Activated T-cell treated with anti-CD3 and anti-CD28 coated beads, Interleukin-2, amount 50 U/mL, for 24 hours (primary cell): ENCODE measurements at regions not wholly inside any gene's neighbourhood (a gene's known extent, or its start where the extent isn't known, plus 50 kb on each side); places are given as distances from the start of the nearest gene placed in this dataset.

ENCODE experiments used
- DNase-seq: peaks from one replicate; pipeline ENCODE4 v3.0.0-alpha.2; 2020
- H3K27ac Mint-ChIP-seq: 2 replicates; pipeline ENCODE4 v1.8.0; 2020; ENCODE audit warnings: mild to moderate bottlenecking, mixed read lengths
- H3K27me3 Mint-ChIP-seq: 2 replicates; pipeline ENCODE4 v1.8.0; 2020; ENCODE audit warnings: mixed read lengths
- H3K36me3 Mint-ChIP-seq: 2 replicates; pipeline ENCODE4 v1.8.0; 2020; ENCODE audit warnings: low read depth, mixed read lengths
- H3K4me1 Mint-ChIP-seq: 2 replicates; pipeline ENCODE4 v1.8.0; 2020; ENCODE audit warnings: low read depth, mixed read lengths
- H3K4me3 Mint-ChIP-seq: 2 replicates; pipeline ENCODE4 v1.8.0; 2020; ENCODE audit warnings: mild to moderate bottlenecking, moderate library complexity, mixed read lengths
- H3K9me3 Mint-ChIP-seq: 2 replicates; pipeline ENCODE4 v1.8.0; 2020; ENCODE audit warnings: mixed read lengths

DNA sequence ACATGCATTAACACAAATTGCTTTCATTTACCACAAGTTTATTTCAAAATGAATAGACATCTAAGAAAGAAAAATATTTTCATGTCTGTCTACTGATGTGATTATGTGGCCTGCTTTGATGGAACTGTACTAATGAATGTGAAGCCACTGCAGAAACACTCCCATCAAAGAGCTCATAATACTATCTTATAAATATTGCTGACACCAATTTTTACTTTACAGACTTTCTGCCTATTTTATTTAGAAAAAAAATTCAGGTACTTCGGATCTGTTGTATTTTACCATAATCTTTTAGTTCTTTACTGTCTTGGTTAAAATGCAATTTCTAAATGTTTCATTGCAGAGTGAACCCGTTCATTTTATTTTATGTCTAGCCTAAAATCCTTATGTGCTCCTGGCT lies 281.9 kb downstream of the ICE1 start:
- no peak overlapping the region for H3K27ac Mint-ChIP-seq
- no peak overlapping the region for H3K4me3 Mint-ChIP-seq
- H3K4me1 Mint-ChIP-seq = no peaks in the 10 kb centered on the region
- DNase-seq = no peak
- H3K9me3 Mint-ChIP-seq = no peaks in the 10 kb centered on the region
- H3K27me3 Mint-ChIP-seq = peaks cover 16% of the 10 kb centered on the region
- no peaks in the 10 kb centered on the region for H3K36me3 Mint-ChIP-seq

DNA sequence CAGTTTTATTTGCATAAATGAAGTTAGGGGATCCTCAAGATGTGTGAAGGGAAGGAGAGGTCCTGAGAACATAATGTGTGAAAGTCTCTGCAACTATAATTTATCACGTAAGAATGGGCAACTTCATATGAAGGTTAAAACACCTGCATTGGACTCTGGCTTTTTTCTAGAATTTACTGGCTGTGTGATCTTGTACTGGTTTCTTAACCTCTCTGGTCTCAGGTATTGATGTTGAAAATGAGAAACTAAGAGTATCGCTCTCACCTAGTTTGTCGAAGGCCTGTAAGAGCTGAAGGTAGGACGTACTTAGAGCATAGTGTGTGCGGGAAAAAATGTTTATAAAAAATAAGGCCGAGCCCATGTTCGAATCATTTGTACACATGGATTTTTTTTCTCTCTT lies 280.5 kb downstream of the ICE1 start:
- DNase-seq = no peak
- Mint-ChIP-seq H3K27me3 (peaks cover 16% of the 10 kb centered on the region), H3K9me3 (no peaks in the 10 kb centered on the region)

DNA sequence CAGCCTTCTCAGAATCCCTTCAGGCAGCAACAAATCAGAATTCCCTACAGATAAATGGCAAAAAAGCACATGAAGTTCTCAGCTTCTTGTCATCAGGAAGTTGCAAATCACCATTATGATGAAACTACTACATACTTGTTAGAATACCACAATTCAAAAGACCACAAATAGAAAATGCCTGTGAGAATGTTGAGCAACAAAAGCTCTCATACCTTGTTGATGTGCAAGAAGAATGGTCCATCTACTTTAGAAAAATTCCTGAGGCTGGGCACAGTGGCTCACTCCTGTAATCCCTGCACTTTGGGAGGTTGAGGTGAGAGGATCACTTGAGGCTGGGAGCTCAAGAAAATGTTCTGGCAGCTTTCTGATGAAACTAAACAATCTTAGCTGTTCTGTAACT lies 278.1 kb downstream of the ICE1 start:
- Mint-ChIP-seq H3K27ac (no peak overlapping the region), H3K4me3 (no peak overlapping the region), H3K27me3 (peaks cover 14% of the 10 kb centered on the region), H3K4me1 (no peaks in the 10 kb centered on the region), H3K36me3 (no peaks in the 10 kb centered on the region), H3K9me3 (no peaks in the 10 kb centered on the region)
- DNase-seq = no peak

More for the DNA sequence above, 280.5 kb downstream of the ICE1 start:
- Mint-ChIP-seq H3K4me1 (no peaks in the 10 kb centered on the region), H3K36me3 (no peaks in the 10 kb centered on the region), H3K27ac (no peak overlapping the region), H3K4me3 (no peak overlapping the region)

DNA sequence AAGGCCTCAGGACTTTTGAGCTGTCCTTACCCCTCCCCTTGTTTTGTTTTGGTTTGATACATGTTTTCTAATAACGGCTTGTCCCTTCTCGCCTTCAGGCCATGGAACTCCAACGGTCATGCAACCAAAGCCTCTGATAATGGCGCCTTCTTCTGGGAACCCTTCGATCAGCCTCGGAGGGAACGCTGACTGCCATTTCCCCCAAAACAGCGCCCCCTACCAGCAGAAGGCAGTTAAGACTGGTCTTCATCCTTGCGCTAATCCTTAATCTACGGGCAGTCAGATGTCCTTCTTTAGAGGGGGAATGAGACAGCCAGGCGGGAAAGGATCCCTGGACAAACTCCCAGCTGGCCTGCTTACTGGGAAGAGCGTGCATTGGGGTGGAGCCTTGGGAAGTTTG lies 276.6 kb downstream of the ICE1 start:
- Mint-ChIP-seq H3K27me3 (peaks cover 12% of the 10 kb centered on the region), H3K9me3 (no peaks in the 10 kb centered on the region), H3K4me1 (no peaks in the 10 kb centered on the region), H3K27ac (no peak overlapping the region), H3K4me3 (no peak overlapping the region), H3K36me3 (no peaks in the 10 kb centered on the region)
- DNase-seq = no peak

DNA sequence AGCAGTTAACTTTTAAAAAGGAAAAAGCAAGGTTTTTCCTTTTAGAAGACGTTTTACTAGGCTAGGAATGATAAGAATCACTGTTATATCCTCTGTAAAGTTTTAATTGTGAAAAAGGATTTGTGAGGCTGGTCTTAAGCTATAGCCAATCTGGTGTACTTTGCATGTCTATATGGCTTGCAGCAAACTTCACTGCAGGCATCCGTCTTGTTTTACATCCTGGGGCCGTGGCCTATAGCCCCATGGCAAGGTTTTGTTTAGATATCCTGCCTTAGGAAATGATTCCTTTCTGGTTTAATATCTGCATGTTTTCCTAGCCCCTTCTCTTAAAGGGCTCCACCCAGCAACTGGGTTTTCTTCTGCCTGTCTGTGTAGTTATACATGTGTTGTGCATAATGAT lies 272.8 kb downstream of the ICE1 start:
- Mint-ChIP-seq H3K27ac (no peak overlapping the region), H3K36me3 (no peaks in the 10 kb centered on the region), H3K4me1 (no peaks in the 10 kb centered on the region), H3K27me3 (peaks cover 13% of the 10 kb centered on the region), H3K9me3 (no peaks in the 10 kb centered on the region), H3K4me3 (no peak overlapping the region)
- DNase-seq = no peak

DNA sequence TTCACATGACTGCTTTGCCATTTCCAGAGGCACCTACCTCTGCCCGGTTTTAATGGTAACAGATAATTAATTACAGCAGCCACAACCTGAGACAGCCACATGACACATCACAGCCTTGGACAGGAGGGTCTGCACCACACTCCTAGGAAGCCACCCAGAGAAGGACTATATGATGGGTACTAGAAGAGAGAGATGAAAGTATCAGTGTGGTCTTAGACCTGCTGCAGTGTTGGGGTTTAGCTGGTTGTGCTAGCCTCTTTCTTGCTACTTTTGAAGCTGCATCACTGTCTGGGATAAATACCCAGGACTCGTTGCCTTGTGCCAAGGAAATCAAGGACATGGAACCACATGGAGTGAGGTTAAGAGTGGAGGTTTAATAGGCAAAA lies 266.4 kb downstream of the ICE1 start:
- no peaks in the 10 kb centered on the region for H3K4me1 Mint-ChIP-seq
- H3K27ac Mint-ChIP-seq = no peak overlapping the region
- no peak overlapping the region for H3K4me3 Mint-ChIP-seq
- no peaks in the 10 kb centered on the region for H3K9me3 Mint-ChIP-seq
- peaks cover 20% of the 10 kb centered on the region for H3K27me3 Mint-ChIP-seq
- DNase-seq = no peak
- H3K36me3 Mint-ChIP-seq = no peaks in the 10 kb centered on the region

DNA sequence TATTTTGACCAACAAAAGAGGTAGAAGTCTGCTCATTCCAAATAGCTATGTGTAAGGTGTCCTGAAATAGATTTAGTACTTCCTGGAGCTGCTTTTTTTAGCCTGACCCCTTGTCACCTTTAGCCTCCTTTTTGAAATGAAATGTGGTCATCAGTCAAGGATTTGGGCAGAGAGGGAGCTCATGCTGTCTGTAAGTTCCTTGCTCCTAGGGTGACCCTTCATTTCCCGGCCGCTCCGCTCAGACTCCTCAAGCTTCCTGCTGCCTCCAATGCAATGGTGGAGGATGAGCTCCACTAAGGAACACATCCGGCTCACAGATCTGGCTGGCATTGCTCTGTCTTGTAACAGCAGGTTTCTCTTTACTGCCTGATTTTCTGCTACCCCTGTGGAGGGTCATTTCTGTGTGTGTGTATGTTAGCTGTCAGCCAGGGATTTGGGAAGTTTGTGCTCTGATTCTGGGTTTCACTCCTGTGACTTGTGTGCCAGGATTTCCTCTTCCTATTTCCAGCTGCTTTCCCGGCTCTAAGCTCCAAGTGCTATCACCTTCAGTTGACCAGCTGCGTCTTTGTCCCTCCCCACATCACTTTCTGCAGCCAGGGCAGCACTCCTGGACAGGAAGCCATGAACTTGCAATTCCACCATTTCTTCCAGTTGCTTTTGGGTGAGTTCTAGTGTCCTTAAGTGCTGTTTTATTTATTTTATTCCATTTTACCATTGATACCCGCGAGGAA lies 265.9 kb downstream of the ICE1 start:
- no peak for DNase-seq
- Mint-ChIP-seq H3K27me3 (peaks cover 20% of the 10 kb centered on the region), H3K9me3 (peaks cover 2% of the 10 kb centered on the region)

DNA sequence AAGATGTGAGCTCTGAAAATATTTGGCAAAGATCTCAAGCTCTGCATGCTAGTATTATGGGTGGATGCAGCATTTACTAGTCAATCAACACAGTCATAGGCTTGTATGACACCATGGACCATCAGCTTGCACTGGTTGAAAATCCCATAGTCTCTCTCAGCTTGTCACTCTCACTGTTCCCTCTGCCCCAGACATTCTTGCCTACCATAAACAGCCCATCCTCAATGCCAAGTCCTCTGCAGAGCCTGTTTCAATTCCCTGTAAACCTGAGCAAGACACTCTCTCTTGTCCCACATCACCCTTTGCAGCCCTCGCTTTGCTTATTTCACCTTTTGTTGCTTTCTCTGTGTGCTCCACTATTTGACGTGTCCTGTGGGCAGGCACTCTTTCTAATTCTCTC lies 264.6 kb downstream of the ICE1 start:
- H3K27ac Mint-ChIP-seq = no peak overlapping the region
- H3K9me3 Mint-ChIP-seq = peaks cover 6% of the 10 kb centered on the region
- no peaks in the 10 kb centered on the region for H3K36me3 Mint-ChIP-seq
- DNase-seq = no peak
- no peaks in the 10 kb centered on the region for H3K4me1 Mint-ChIP-seq
- H3K4me3 Mint-ChIP-seq = no peak overlapping the region
- H3K27me3 Mint-ChIP-seq = peaks cover 20% of the 10 kb centered on the region

More for the DNA sequence above, 265.9 kb downstream of the ICE1 start:
- no peak overlapping the region for H3K27ac Mint-ChIP-seq
- no peaks in the 10 kb centered on the region for H3K4me1 Mint-ChIP-seq
- no peak overlapping the region for H3K4me3 Mint-ChIP-seq
- H3K36me3 Mint-ChIP-seq = no peaks in the 10 kb centered on the region

DNA sequence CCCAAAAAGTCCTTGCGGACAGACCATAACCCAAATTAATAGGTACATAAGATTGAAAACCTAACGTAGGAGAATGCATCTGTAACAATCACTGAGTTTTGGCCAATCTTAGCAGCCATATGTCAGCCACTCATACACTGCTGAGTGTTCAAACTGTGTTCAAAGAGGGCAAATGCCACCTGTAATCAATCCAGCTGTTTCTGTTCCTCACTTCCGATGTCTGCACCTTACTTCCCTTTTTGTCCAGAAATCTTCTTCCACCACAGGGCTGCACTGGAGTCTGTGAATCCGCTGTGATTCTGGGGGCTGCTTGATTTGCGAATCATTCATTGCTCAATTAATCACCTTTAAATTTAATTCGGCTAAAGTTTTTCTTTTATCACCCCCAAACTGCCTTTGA lies 263.9 kb downstream of the ICE1 start:
- H3K9me3 Mint-ChIP-seq = peaks cover 6% of the 10 kb centered on the region
- H3K27me3 Mint-ChIP-seq = peaks cover 20% of the 10 kb centered on the region
- no peak overlapping the region for H3K27ac Mint-ChIP-seq
- H3K4me1 Mint-ChIP-seq = no peaks in the 10 kb centered on the region
- H3K36me3 Mint-ChIP-seq = no peaks in the 10 kb centered on the region
- H3K4me3 Mint-ChIP-seq = no peak overlapping the region
- no peak for DNase-seq

DNA sequence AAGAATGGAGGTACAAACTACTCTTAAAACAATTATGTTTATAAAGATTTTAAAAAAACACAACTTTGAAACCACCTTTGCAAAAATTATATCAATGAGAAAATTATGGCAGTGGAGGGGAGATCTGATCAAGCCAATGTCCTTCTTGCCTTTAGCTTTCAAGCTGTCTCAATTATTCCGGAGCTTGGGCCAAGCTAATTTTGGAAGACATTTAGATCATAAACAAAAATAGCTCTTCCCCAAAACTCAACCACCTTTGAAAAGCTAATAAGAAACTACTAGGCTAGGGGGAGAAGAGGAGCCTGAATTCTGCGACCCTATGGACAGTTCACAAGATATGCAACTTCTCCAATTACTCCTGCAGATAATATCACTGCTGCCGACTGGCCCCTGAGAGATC lies 263.3 kb downstream of the ICE1 start:
- no peaks in the 10 kb centered on the region for H3K36me3 Mint-ChIP-seq
- H3K27me3 Mint-ChIP-seq = peaks cover 20% of the 10 kb centered on the region
- H3K9me3 Mint-ChIP-seq = peaks cover 6% of the 10 kb centered on the region
- no peaks in the 10 kb centered on the region for H3K4me1 Mint-ChIP-seq
- H3K27ac Mint-ChIP-seq = no peak overlapping the region
- H3K4me3 Mint-ChIP-seq = no peak overlapping the region
- DNase-seq = no peak

DNA sequence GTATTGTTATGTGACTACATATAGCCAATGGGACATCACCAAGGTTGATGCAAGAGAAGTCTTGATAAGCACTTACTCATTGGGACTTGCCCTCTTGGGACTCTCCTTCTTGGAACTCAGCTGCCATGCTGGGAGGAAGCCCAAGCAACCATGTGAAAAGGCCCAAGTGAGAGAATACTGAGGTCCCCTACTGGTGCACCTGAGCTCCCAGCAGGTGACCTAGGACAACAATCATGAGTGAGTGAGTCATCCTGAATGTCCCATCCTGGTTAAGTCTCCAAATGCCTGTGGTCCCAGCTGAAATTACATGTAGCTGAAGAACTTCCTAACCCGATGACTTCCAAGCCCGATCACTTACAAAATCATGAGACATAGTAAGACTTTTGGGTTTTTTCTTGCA lies 260.7 kb downstream of the ICE1 start:
- no peak for DNase-seq
- Mint-ChIP-seq H3K4me1 (no peaks in the 10 kb centered on the region), H3K27me3 (peaks cover 6% of the 10 kb centered on the region), H3K36me3 (no peaks in the 10 kb centered on the region), H3K4me3 (no peak overlapping the region), H3K27ac (no peak overlapping the region), H3K9me3 (peaks cover 6% of the 10 kb centered on the region)

DNA sequence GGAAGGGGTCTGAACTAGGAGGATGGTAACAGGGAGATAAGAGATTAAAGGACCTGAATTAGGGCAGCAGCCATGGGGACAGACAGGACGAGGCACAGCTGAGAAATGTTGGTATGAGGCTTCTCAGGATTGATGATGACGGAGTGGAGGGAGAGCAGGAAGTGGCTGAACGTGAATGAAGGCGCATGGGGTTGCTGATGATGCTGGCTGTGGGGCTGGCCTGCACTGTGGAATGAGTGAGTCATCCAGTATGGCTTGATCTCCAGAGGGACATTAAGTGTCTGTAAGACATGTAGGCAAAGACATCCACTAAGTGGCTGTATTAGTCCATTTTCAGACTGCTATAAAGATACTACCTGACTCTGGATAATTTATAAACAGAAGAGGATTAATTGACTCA lies 256.4 kb downstream of the ICE1 start:
- Mint-ChIP-seq H3K9me3 (peaks cover 9% of the 10 kb centered on the region), H3K36me3 (no peaks in the 10 kb centered on the region), H3K27ac (no peak overlapping the region), H3K4me3 (no peak overlapping the region), H3K27me3 (no peaks in the 10 kb centered on the region), H3K4me1 (no peaks in the 10 kb centered on the region)
- no peak for DNase-seq

DNA sequence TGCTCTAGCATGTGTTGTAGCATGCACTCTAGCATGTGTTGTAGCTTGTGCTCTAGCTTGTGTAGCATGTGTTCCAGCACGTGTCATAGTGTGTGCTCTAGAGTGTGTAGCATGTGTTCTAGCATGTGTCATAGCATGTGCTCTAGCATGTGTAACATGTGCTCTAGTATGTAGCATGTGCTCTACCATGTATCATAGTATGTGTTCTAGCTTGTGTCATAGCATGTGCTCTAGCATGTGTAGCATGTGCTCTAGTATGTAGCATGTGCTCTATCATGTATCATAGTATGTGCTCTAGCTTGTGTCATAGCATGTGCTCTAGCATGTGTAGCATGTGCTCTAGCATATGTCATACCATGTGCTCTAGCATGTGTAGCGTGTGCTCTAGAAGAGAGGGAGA lies 255.3 kb downstream of the ICE1 start:
- no peak overlapping the region for H3K27ac Mint-ChIP-seq
- no peaks in the 10 kb centered on the region for H3K36me3 Mint-ChIP-seq
- no peaks in the 10 kb centered on the region for H3K27me3 Mint-ChIP-seq
- peaks cover 4% of the 10 kb centered on the region for H3K9me3 Mint-ChIP-seq
- H3K4me1 Mint-ChIP-seq = no peaks in the 10 kb centered on the region
- DNase-seq = no peak
- H3K4me3 Mint-ChIP-seq = no peak overlapping the region

DNA sequence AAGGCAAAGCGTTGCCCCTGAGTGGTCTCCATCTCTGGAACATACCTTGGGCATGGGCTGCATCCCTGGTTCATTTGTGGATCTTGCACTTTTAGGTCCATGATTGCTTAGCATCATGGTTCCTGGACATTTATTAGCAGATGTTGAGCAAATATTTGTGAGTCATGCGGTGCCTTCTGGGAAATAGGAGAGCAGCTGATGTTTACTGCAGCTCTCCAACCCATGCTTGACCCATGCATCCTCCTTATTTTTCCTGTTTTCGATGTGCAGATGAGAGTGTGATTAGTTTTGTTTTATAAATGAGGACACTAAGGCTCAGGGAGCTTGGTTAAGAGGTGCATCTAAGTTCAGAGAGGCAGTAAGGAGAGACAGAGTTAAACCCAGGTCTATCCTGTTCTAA lies 253.7 kb downstream of the ICE1 start:
- Mint-ChIP-seq H3K4me3 (no peak overlapping the region), H3K36me3 (no peaks in the 10 kb centered on the region), H3K9me3 (peaks cover 3% of the 10 kb centered on the region), H3K27ac (no peak overlapping the region), H3K27me3 (no peaks in the 10 kb centered on the region), H3K4me1 (no peaks in the 10 kb centered on the region)
- DNase-seq = no peak

DNA sequence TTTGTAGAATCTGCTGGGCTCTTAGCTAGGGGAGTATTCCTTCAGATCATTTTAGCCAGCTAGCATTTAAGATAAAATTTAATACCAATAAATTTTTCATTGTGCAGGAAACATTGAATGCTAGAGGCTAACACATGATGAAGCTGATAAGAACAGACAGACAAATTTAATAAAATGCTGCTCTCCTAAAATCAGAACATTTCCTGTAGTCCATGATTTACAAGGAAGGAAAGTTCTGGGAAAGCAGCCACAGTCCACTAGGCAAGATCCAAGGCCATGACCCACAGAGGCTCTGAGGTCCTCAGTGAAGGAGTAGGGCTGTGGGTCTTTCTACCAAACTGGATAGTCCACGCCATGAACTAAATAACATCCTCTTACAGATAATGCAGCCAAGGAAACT lies 253.0 kb downstream of the ICE1 start:
- Mint-ChIP-seq H3K4me1 (no peaks in the 10 kb centered on the region), H3K27me3 (no peaks in the 10 kb centered on the region), H3K9me3 (peaks cover 3% of the 10 kb centered on the region), H3K4me3 (no peak overlapping the region), H3K27ac (no peak overlapping the region), H3K36me3 (no peaks in the 10 kb centered on the region)
- DNase-seq = no peak

DNA sequence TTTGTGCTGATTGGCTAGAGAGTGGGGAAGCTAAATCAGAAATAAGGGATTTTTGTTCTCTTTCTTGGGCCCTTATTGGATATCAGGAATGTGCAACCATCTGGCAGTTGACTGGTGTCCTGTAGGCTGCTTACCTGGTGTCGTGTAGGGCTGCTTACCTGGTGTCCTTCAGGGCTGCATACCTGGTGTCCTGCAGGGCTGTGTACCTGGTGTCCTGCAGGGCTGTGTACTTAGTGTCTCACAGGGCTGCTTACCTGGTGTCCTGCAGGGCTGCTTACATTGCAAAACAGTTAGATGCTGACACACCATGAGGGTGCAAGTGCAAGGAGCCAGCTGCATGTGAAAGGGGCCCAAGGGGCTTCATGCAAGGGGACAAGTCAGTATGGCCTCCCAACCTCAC lies 249.3 kb downstream of the ICE1 start:
- Mint-ChIP-seq H3K27me3 (peaks cover 2% of the 10 kb centered on the region), H3K27ac (no peak overlapping the region), H3K4me3 (no peak overlapping the region), H3K9me3 (no peaks in the 10 kb centered on the region), H3K36me3 (no peaks in the 10 kb centered on the region), H3K4me1 (no peaks in the 10 kb centered on the region)
- DNase-seq = no peak
